IMR-90 (cell line): ENCODE measurements at regions not wholly inside any gene's neighbourhood (a gene's known extent, or its start where the extent isn't known, plus 50 kb on each side); places are given as distances from the start of the nearest gene placed in this dataset.

Source experiments
- ATAC-seq: fragments of 200-7000 bp; cut with Tn5 transposase; 2 replicates; pipeline ENCODE4 v1.9.1; 2020; ENCODE audit warnings: low read depth, mild to moderate bottlenecking, moderate library complexity
- BruUV-seq: library from RNA; stranded (reverse); fragments of 400-500 nt; replicated peaks from 2 replicates; lab custom pipeline; 2021; lab: Mats Ljungman, UMichigan
- CTCF ChIA-PET: fragments of 300-600 bp; formaldehyde crosslinking; extraction: SDS; loops from one replicate; lab custom pipeline; 2021; ENCODE audit warnings: antibody characterized with exemption; lab: Yijun Ruan, JAX
- POLR2A ChIA-PET: fragments of 300-600 bp; sonication (Branson Sonifier 250); formaldehyde crosslinking; loops from one replicate; lab custom pipeline; 2022; ENCODE audit warnings: antibody characterized with exemption; ENCODE audit not compliant: unreplicated experiment; lab: Charles Lee
- DNase-seq: peaks from one replicate; pipeline ENCODE4 v3.0.0; 2013
- H2AFZ ChIP-seq: replicated peaks from 2 replicates; pipeline ENCODE3; 2013; ENCODE audit warnings: low read length, mild to moderate bottlenecking; ENCODE audit not compliant: poor library complexity
- H2AK5ac ChIP-seq: 2 replicates; pipeline ENCODE4 v1.6.1; 2013; ENCODE audit warnings: low read depth, low read length, inconsistent platforms
- H2AK9ac ChIP-seq: replicated peaks from 2 replicates; pipeline ENCODE3; 2013; ENCODE audit warnings: mild to moderate bottlenecking, low read depth, low read length, moderate library complexity; ENCODE audit not compliant: poor library complexity
- H2BK120ac ChIP-seq: 2 replicates; pipeline ENCODE4 v1.6.1; 2013; ENCODE audit warnings: low read depth, low read length, inconsistent platforms
- H2BK15ac ChIP-seq: 3 replicates; pipeline ENCODE4 v1.6.1; 2013; ENCODE audit warnings: low read depth, low read length, inconsistent platforms
- H2BK20ac ChIP-seq: 2 replicates; pipeline ENCODE4 v1.6.1; 2013; ENCODE audit warnings: low read depth, mild to moderate bottlenecking, inconsistent platforms, low read length, moderate library complexity
- H2BK5ac ChIP-seq: 2 replicates; pipeline ENCODE4 v1.6.1; 2013; ENCODE audit warnings: mild to moderate bottlenecking, low read depth, low read length, inconsistent platforms; ENCODE audit not compliant: poor library complexity, severe bottlenecking
- H3K14ac ChIP-seq: replicated peaks from 2 replicates; pipeline ENCODE4 v1.6.1; 2013; ENCODE audit warnings: low read depth, low read length, inconsistent platforms
- H3K18ac ChIP-seq: 2 replicates; pipeline ENCODE4 v1.6.1; 2013; ENCODE audit warnings: low read depth, low read length, control low read depth
- H3K23ac ChIP-seq: 2 replicates; pipeline ENCODE4 v1.6.1; 2013; ENCODE audit warnings: low read depth, low read length, inconsistent platforms
- H3K27ac ChIP-seq: 2 replicates; pipeline ENCODE4 v1.5.1; 2013; ENCODE audit warnings: mild to moderate bottlenecking, control low read depth, low read length; ENCODE audit not compliant: insufficient read depth
- H3K27me3 ChIP-seq: 2 replicates; pipeline ENCODE4 v1.6.1; 2013; ENCODE audit warnings: low read length; ENCODE audit not compliant: control insufficient read depth, insufficient read depth
- H3K36me3 ChIP-seq: 2 replicates; pipeline ENCODE4 v1.6.1; 2013; ENCODE audit warnings: low read length, mixed read lengths; ENCODE audit not compliant: control insufficient read depth, insufficient read depth
- H3K4ac ChIP-seq: 2 replicates; pipeline ENCODE4 v1.6.1; 2013; ENCODE audit warnings: low read depth, low read length, inconsistent platforms
- H3K4me1 ChIP-seq: 2 replicates; pipeline ENCODE4 v1.6.1; 2013; ENCODE audit warnings: low read length, mixed read lengths; ENCODE audit not compliant: control insufficient read depth, insufficient read depth
- H3K4me2 ChIP-seq: 2 replicates; pipeline ENCODE4 v1.6.1; 2013; ENCODE audit warnings: low read depth, mild to moderate bottlenecking, control low read depth, low read length, moderate library complexity
- H3K4me3 ChIP-seq: 2 replicates; pipeline ENCODE4 v1.5.1; 2013; ENCODE audit warnings: low read depth, mild to moderate bottlenecking, control low read depth, low read length, moderate library complexity; ENCODE audit not compliant: insufficient read depth
- H3K56ac ChIP-seq: 2 replicates; pipeline ENCODE4 v1.6.1; 2013; ENCODE audit warnings: low read length, inconsistent platforms; ENCODE audit not compliant: insufficient read depth; ENCODE audit errors: extremely low read depth
- H3K79me1 ChIP-seq, 2 experiments: 2 replicates each; pipeline ENCODE4 v1.6.1; 2013; ENCODE audit warnings: low read length in 2 of 2, inconsistent platforms in 1 of 2, low read depth in 1 of 2
- H3K9ac ChIP-seq: 2 replicates; pipeline ENCODE4 v1.6.1; 2013; ENCODE audit warnings: low read depth, low read length, control low read depth
- H3K9me1 ChIP-seq: 2 replicates; pipeline ENCODE4 v1.6.1; 2013; ENCODE audit warnings: low read length, inconsistent platforms; ENCODE audit not compliant: insufficient read depth
- H3K9me3 ChIP-seq: 2 replicates; pipeline ENCODE4 v1.6.1; 2013; ENCODE audit warnings: low read length; ENCODE audit not compliant: control insufficient read depth, insufficient read depth
- H4K20me1 ChIP-seq: 2 replicates; pipeline ENCODE4 v1.6.1; 2013; ENCODE audit warnings: low read length, inconsistent platforms; ENCODE audit not compliant: insufficient read depth
- H4K5ac ChIP-seq: 2 replicates; pipeline ENCODE4 v1.6.1; 2013; ENCODE audit warnings: mild to moderate bottlenecking, low read depth, low read length, control low read depth
- H4K8ac ChIP-seq, 2 experiments: 2 replicates each; pipeline ENCODE4 v1.6.1; 2013; ENCODE audit warnings: low read depth in 2 of 2, low read length in 2 of 2, control low read depth in 1 of 2, inconsistent platforms in 1 of 2
- H4K91ac ChIP-seq: 2 replicates; pipeline ENCODE4 v1.6.1; 2013; ENCODE audit warnings: low read depth, low read length, inconsistent platforms; ENCODE audit not compliant: insufficient read depth
- BHLHE40 ChIP-seq: fragments of 150-350 bp; IDR thresholded peaks from 2 replicates; pipeline ENCODE4 v1.6.1; 2016; ENCODE audit warnings: mild to moderate bottlenecking, low read depth, low read length
- CEBPB ChIP-seq: IDR thresholded peaks from 2 replicates; pipeline ENCODE4 v1.6.1; 2012; ENCODE audit warnings: low read depth, low read length, improper control_type of control experiment
- CHD1 ChIP-seq: IDR thresholded peaks from 2 replicates; pipeline ENCODE4 v1.6.1; 2012; ENCODE audit warnings: low read depth, low read length, improper control_type of control experiment
- CTCF ChIP-seq: conservative IDR thresholded peaks from 2 replicates; pipeline ENCODE4 v1.5.1; 2012; ENCODE audit warnings: mild to moderate bottlenecking, low read depth, low read length, improper control_type of control experiment
- ELK1 ChIP-seq: fragments of 150-350 bp; IDR thresholded peaks from 2 replicates; pipeline ENCODE4 v1.6.1; 2016; ENCODE audit warnings: low read depth, mild to moderate bottlenecking, low read length, moderate library complexity, borderline replicate concordance
- FOS ChIP-seq: fragments of 150-350 bp; IDR thresholded peaks from 2 replicates; pipeline ENCODE4 v1.6.1; 2016; ENCODE audit warnings: low read depth, low read length
- MAFK ChIP-seq: IDR thresholded peaks from 2 replicates; pipeline ENCODE4 v1.6.1; 2012; ENCODE audit warnings: low read depth, low read length, improper control_type of control experiment
- MAZ ChIP-seq: IDR thresholded peaks from 2 replicates; pipeline ENCODE4 v1.6.1; 2012; ENCODE audit warnings: low read depth, mild to moderate bottlenecking, low read length, improper control_type of control experiment, moderate library complexity, borderline replicate concordance
- MXI1 ChIP-seq: IDR thresholded peaks from 2 replicates; pipeline ENCODE4 v1.6.1; 2012; ENCODE audit warnings: low read depth, mild to moderate bottlenecking, low read length, moderate library complexity, borderline replicate concordance
- NFE2L2 ChIP-seq: fragments of 150-350 bp; IDR thresholded peaks from 2 replicates; pipeline ENCODE4 v1.6.1; 2016; ENCODE audit warnings: low read depth, mild to moderate bottlenecking, low read length
- POLR2A ChIP-seq: IDR thresholded peaks from 2 replicates; pipeline ENCODE4 v1.6.1; 2012; ENCODE audit warnings: mild to moderate bottlenecking, low read depth, low read length
- RAD21 ChIP-seq: IDR thresholded peaks from 2 replicates; pipeline ENCODE4 v1.6.1; 2012; ENCODE audit warnings: low read length, improper control_type of control experiment
- RCOR1 ChIP-seq: IDR thresholded peaks from 2 replicates; pipeline ENCODE4 v1.6.1; 2012; ENCODE audit warnings: mild to moderate bottlenecking, low read length, improper control_type of control experiment; ENCODE audit not compliant: insufficient replicate concordance
- RFX5 ChIP-seq: IDR thresholded peaks from 2 replicates; pipeline ENCODE4 v1.8.0; 2012; ENCODE audit warnings: low read depth, mild to moderate bottlenecking, low read length, moderate library complexity
- SMC3 ChIP-seq: fragments of 150-350 bp; IDR thresholded peaks from 2 replicates; pipeline ENCODE4 v1.6.1; 2016; ENCODE audit warnings: low read depth, mild to moderate bottlenecking, antibody characterized with exemption, low read length, moderate library complexity
- USF2 ChIP-seq: fragments of 150-350 bp; IDR thresholded peaks from 2 replicates; pipeline ENCODE4 v1.6.1; 2017; ENCODE audit warnings: mild to moderate bottlenecking, antibody characterized with exemption, low read length, low read depth
- dilution Hi-C: fragments of 300-500 bp; cut with HindIII; formaldehyde crosslinking; loops from one replicate; pipeline ENCODE4 v1.14.3; 2018; ENCODE audit warnings: low sequenced_read_pairs; ENCODE audit not compliant: unreplicated experiment
- in situ Hi-C: fragments of 300-500 bp; cut with MboI; formaldehyde crosslinking; loops from 3 replicates; pipeline ENCODE4 v1.14.3; 2019; ENCODE audit warnings: low sequenced_read_pairs, inconsistent platforms, mixed read lengths
- intact Hi-C: fragments of 100-400 bp; cut with micrococcal nuclease; formaldehyde crosslinking; loops from 2 replicates; pipeline ENCODE4 v1.10.0; 2022

- Histone ChIP-seq H3K9me1 (no peaks in the 10 kb centered on the region), H3K23ac (no peak overlapping the region), H3K14ac (no peak overlapping the region), H3K9me3 (no peaks in the 10 kb centered on the region), H3K4me3 (no peak overlapping the region), H3K4ac (no peak overlapping the region), H2AFZ (no peak overlapping the region), H2BK20ac (no peak overlapping the region), H3K27me3 (no peaks in the 10 kb centered on the region), H3K18ac (no peak overlapping the region), H3K79me1 (no peaks in the 10 kb centered on the region), H2BK15ac (no peak overlapping the region), H4K91ac (no peak overlapping the region), H2BK5ac (no peak overlapping the region), H2AK9ac (no peak overlapping the region), H4K5ac (no peak overlapping the region), H3K9ac (no peak overlapping the region), H3K56ac (no peak overlapping the region), H3K4me1 (no peaks in the 10 kb centered on the region), H3K4me2 (no peak overlapping the region), H4K20me1 (no peaks in the 10 kb centered on the region), H4K8ac (no peak overlapping the region), H3K36me3 (no peaks in the 10 kb centered on the region), H2BK120ac (no peak overlapping the region), H3K27ac (no peak overlapping the region), H2AK5ac (no peak overlapping the region)
- POLR2A ChIA-PET, result no interaction called here
- ATAC-seq (no peak), DNase-seq (no peak)
- in situ Hi-C loops, result no loop called here
- CTCF ChIA-PET, result interaction anchor here (0.6 to 0.7 kb wide), 3 partner anchors 10 to 1180 kb away, joined by 3 read pairs; no protein-coding TSS in a partner anchor
- BruUV-seq, result no TSS peak
- intact Hi-C loops, result no loop called here
- TF ChIP-seq BHLHE40, result no peak
- no peak for TF ChIP-seq SMC3
- no peak for TF ChIP-seq FOS
- TF ChIP-seq MAFK, result no peak
- TF ChIP-seq RAD21, result no peak
- no peak for TF ChIP-seq NFE2L2
- TF ChIP-seq USF2, result no peak
- TF ChIP-seq POLR2A, result no peak
- no peak for TF ChIP-seq MXI1
- no peak for TF ChIP-seq CHD1
- no peak for TF ChIP-seq CTCF
- TF ChIP-seq RFX5, result no peak
- no peak for TF ChIP-seq ELK1
- TF ChIP-seq MAZ, result no peak
- no peak for TF ChIP-seq CEBPB
- TF ChIP-seq RCOR1, result no peak
- dilution Hi-C loops, result no loop called here
These were observed 250.6 kb downstream of the MBNL1 start for GRCh38 chr3:152519376-152519775.
